GM13977 (cell line): ENCODE measurements at regions not wholly inside any gene's neighbourhood (a gene's known extent, or its start where the extent isn't known, plus 50 kb on each side); places are given as distances from the start of the nearest gene placed in this dataset.

Source experiments
- DNase-seq: peaks from one replicate; pipeline ENCODE4 v3.0.0; 2012; ENCODE audit warnings: low spot score
- in situ Hi-C: fragments of 300-500 bp; cut with MboI; formaldehyde crosslinking; loops from one replicate; pipeline ENCODE4 v1.12.0; 2022; ENCODE audit warnings: low sequenced_read_pairs, low pct_unique_long_range_greater_than_20kb, mixed read lengths, inconsistent platforms; ENCODE audit not compliant: unreplicated experiment
- TF ChIP-seq, protein P1 (sequence below): IDR thresholded peaks from 2 replicates; pipeline ENCODE4 v1.5.1; 2012; ENCODE audit warnings: mild to moderate bottlenecking, control low read depth; ENCODE audit not compliant: insufficient read depth; ENCODE audit errors: extremely low read depth, missing control alignments

DNA sequence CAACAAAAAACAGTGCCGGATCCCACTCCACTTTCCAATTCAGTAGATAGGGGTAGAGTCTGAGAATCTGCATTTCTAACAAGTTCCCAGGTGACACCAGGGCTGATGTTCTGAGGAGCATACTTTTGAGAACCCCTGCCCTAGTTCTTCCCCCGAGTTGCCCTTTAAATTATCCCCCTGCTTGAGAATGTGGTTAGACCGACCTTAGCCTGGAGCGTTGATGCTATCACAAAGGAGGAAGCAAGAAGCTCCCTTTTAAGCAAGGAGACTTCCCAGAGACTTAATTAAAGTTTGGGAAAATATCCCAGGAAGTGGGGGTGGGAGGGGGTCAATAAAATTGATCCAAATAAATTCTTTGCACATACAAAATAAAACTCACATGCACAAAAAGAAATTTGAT, 485.9 kb downstream of the SMARCA1 start:
- TF ChIP-seq, protein P1, sequence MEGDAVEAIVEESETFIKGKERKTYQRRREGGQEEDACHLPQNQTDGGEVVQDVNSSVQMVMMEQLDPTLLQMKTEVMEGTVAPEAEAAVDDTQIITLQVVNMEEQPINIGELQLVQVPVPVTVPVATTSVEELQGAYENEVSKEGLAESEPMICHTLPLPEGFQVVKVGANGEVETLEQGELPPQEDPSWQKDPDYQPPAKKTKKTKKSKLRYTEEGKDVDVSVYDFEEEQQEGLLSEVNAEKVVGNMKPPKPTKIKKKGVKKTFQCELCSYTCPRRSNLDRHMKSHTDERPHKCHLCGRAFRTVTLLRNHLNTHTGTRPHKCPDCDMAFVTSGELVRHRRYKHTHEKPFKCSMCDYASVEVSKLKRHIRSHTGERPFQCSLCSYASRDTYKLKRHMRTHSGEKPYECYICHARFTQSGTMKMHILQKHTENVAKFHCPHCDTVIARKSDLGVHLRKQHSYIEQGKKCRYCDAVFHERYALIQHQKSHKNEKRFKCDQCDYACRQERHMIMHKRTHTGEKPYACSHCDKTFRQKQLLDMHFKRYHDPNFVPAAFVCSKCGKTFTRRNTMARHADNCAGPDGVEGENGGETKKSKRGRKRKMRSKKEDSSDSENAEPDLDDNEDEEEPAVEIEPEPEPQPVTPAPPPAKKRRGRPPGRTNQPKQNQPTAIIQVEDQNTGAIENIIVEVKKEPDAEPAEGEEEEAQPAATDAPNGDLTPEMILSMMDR, result no peak
- in situ Hi-C loops, result no loop called here
- DNase-seq, result no peak

DNA sequence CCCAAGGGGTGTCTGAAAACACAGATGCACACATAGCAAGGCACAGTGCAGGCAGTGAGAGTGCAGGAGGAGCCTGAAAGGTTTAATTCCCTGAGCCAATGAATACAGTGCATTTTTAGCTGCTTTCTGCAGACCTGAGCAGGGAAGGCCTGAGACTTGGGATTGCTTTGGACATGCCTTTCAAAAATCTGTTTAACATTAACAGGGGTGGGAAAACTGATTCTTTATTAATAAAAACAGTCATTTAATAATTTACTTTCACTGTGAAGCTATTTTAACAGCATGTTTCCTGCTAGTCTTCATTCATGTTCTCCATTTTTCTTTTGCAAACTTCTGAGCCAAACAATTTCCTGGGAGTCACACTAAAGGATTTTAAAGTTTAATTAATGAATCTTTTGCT, 488.1 kb downstream of the SMARCA1 start:
- in situ Hi-C loops, result no loop called here

DNA sequence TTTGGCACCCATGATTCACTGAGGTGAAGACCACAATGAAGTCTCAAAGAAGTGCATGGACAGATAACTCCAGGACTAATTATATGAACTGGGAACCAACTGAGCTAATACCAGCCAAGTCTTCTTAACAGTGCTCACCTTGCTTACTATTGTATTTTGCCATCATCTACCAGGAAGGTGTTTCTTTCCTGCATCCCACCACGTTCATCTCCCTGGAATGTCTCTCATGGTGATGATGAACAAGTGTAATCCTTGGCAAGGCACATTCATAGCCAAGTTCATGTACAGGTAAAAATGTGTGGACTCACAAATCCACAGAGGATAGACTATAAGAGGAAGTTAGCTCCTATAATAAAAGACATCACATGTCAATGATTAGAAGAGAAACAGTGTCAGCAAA, 489.1 kb downstream of the SMARCA1 start:
- in situ Hi-C loops, result no loop called here
- TF ChIP-seq, protein P1, result no peak
- no peak for DNase-seq

More for the DNA sequence above, 488.1 kb downstream of the SMARCA1 start:
- TF ChIP-seq, protein P1, result no peak
- DNase-seq, result no peak

DNA sequence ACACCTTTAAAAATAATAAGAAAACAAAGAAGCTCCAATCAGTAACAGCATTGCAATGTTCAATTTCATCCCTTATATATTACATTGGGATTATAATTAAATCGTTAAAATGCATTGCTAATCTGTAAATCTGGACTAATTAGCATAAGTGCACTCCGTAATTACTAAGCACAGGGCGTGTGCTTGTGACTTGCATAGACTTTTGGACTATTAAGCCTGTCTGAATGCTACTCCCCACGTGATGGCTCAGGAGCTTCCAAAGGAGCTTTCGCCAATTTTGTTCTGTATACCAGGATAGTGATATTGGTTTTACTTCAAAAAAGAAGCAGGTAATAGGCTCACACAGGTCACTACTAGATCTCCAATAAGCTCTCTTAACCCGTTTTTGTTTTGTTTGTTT, 497.1 kb downstream of the SMARCA1 start:
- TF ChIP-seq, protein P1, result no peak
- DNase-seq, result no peak
- in situ Hi-C loops, result no loop called here

DNA sequence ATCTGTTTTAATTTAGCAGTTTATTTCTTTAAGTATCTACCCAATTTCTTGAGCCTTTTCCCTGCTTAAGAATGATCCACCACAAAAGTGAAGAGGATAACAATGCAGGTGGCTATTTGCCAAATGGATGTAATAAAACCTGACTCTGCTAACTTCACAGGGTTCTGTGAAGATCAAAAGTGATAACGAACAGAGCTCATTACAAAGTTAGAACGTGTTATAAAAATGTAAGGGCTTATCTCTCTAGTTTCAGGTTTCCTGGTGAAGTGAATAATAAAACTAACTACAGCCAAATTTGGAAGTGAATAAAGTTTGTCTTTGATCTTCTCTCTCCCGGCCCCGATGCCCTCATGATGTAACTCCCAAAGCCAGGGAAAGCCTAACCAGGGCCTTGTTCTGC, 497.9 kb downstream of the SMARCA1 start:
- in situ Hi-C loops, result no loop called here
- DNase-seq, result no peak
- TF ChIP-seq, protein P1, result no peak

DNA sequence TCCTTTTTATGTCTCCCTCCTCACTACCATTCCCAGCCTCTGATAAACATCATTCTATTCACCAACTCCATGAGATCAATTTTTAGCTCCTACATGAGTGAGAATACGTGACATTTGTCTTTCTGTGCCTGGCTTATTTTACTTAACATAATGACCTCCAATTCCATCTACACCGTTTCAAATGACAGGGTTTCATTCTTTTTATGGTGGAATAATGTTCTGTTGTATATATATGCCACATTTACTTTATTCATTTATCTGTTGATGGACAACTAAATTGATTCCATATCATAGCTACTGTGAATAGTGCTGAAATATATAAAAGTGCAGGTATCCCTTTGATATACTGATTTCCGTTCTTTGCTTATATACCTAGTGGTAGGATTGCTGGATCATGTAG, 503.9 kb downstream of the SMARCA1 start:
- no peak for DNase-seq
- in situ Hi-C loops, result no loop called here
- TF ChIP-seq, protein P1, result no peak

DNA sequence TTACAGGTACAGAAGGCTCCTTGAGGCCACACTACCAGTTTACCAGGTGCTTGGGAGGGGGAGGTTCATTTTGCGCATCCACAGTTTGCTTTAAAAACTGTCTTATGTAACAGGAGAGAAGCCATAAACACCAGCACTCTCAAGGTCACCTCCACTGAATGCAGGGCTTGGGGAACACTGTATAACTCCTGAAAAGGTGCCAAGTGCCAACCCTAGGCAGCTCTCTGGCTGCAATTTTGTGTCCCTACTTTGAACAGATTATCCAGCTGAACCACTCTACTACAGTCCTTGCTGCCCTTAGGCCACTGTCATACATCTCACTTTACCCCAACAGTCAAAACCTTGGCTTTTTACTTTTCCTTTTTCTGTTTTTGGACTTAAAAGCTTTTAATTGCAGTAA, 507.9 kb downstream of the SMARCA1 start:
- no peak for DNase-seq
- TF ChIP-seq, protein P1, result no peak
- in situ Hi-C loops, result no loop called here
